HEK293 (cell line): ENCODE measurements at regions not wholly inside any gene's neighbourhood (a gene's known extent, or its start where the extent isn't known, plus 50 kb on each side); places are given as distances from the start of the nearest gene placed in this dataset.

Experiments
- CTCF ChIA-PET: fragments of 350-600 bp; formaldehyde crosslinking; extraction: SDS; loops from one replicate; lab custom pipeline; 2021; ENCODE audit warnings: antibody characterized with exemption; lab: Yijun Ruan, JAX
- POLR2A ChIA-PET: fragments of 300-600 bp; formaldehyde crosslinking; extraction: SDS; loops from one replicate; lab custom pipeline; 2020; ENCODE audit warnings: antibody characterized with exemption, inconsistent platforms; lab: Yijun Ruan, JAX
- H3K27ac ChIP-seq: fragments of 200-500 bp; sonication (Bioruptor generic); 2 replicates; pipeline ENCODE4 v1.5.1; 2014; ENCODE audit warnings: low read depth, low read length, control low read depth, inconsistent platforms; ENCODE audit errors: extremely low read depth
- H3K36me3 ChIP-seq, 2 experiments: fragments of 200-500 bp in 1 of 2; sonication (Bioruptor generic) in 1 of 2; 1 replicate in 1 of 2; 2 replicates in 1 of 2; pipeline ENCODE4 v1.5.1; 2014 to 2017; ENCODE audit warnings: inconsistent platforms in 2 of 2, low read length in 2 of 2; ENCODE audit not compliant: control insufficient read depth in 2 of 2, insufficient read depth in 1 of 2
- H3K4me1 ChIP-seq: fragments of 200-500 bp; sonication (Bioruptor generic); 2 replicates; pipeline ENCODE4 v1.5.1; 2014; ENCODE audit warnings: mild to moderate bottlenecking, low read length, inconsistent platforms; ENCODE audit not compliant: control insufficient read depth, insufficient read depth
- H3K4me3 ChIP-seq: 2 replicates; pipeline ENCODE4 v1.5.1; 2011; ENCODE audit warnings: low read depth, mild to moderate bottlenecking, control low read depth, low read length, moderate library complexity
- H3K9me3 ChIP-seq: fragments of 200-500 bp; sonication (Bioruptor generic); 2 replicates; pipeline ENCODE4 v1.5.1; 2014; ENCODE audit warnings: low read depth, low read length, inconsistent platforms; ENCODE audit not compliant: control insufficient read depth, insufficient read depth
- BCL6B ChIP-seq: fragments of 450-650 bp; formaldehyde crosslinking; IDR thresholded peaks from 2 replicates; pipeline ENCODE4 v1.5.1; 2017; ENCODE audit warnings: missing biosample characterization, missing genetic modification characterization
- CTCF ChIP-seq: fragments of 450-650 bp; formaldehyde crosslinking; IDR thresholded peaks from 2 replicates; pipeline ENCODE4 v1.5.1; 2016; ENCODE audit warnings: missing biosample characterization, missing genetic modification characterization
- EGR2 ChIP-seq: fragments of 450-650 bp; formaldehyde crosslinking; IDR thresholded peaks from 2 replicates; pipeline ENCODE4 v1.5.1; 2016; ENCODE audit warnings: low read depth, missing biosample characterization, missing genetic modification characterization
- GLIS2 ChIP-seq: fragments of 450-650 bp; formaldehyde crosslinking; IDR thresholded peaks from 2 replicates; pipeline ENCODE4 v1.5.1; 2016; ENCODE audit warnings: missing biosample characterization, missing genetic modification characterization
- HOXC10 ChIP-seq: sonication (generic); formaldehyde crosslinking; IDR thresholded peaks from 2 replicates; pipeline ENCODE4 v1.8.1; 2023; ENCODE audit warnings: mild to moderate bottlenecking, missing genetic modification reagents
- HOXD13 ChIP-seq: sonication (generic); formaldehyde crosslinking; IDR thresholded peaks from 2 replicates; pipeline ENCODE4 v1.8.0; 2022; ENCODE audit warnings: missing genetic modification reagents, borderline replicate concordance
- PRDM10 ChIP-seq: fragments of 450-650 bp; formaldehyde crosslinking; IDR thresholded peaks from 2 replicates; pipeline ENCODE4 v1.5.1; 2016; ENCODE audit warnings: missing biosample characterization, missing genetic modification characterization
- SCRT1 ChIP-seq: fragments of 450-650 bp; formaldehyde crosslinking; IDR thresholded peaks from 2 replicates; pipeline ENCODE4 v1.5.1; 2016; ENCODE audit warnings: missing biosample characterization, missing genetic modification characterization, borderline replicate concordance
- SETDB1 ChIP-seq: IDR thresholded peaks from one replicate; pipeline ENCODE4 v1.6.1; 2017; ENCODE audit warnings: mild to moderate bottlenecking, low read length, moderate library complexity, mixed read lengths; ENCODE audit not compliant: insufficient read length
- TRIM28 ChIP-seq: IDR thresholded peaks from 2 replicates; pipeline ENCODE4 v1.6.1; 2011; ENCODE audit warnings: low read length, control low read depth, borderline replicate concordance
- YY1 ChIP-seq: fragments of 450-650 bp; formaldehyde crosslinking; IDR thresholded peaks from 2 replicates; pipeline ENCODE4 v1.5.1; 2018; ENCODE audit warnings: missing biosample characterization, missing genetic modification characterization
- ZBTB8A ChIP-seq: fragments of 450-650 bp; formaldehyde crosslinking; IDR thresholded peaks from 2 replicates; pipeline ENCODE4 v1.5.1; 2016; ENCODE audit warnings: missing biosample characterization, missing genetic modification characterization
- ZNF335 ChIP-seq: fragments of 450-650 bp; formaldehyde crosslinking; conservative IDR thresholded peaks from 2 replicates; pipeline ENCODE4 v1.5.1; 2016; ENCODE audit warnings: missing biosample characterization, missing genetic modification characterization
- ZNF394 ChIP-seq: fragments of 450-650 bp; formaldehyde crosslinking; IDR thresholded peaks from 2 replicates; pipeline ENCODE4 v1.5.1; 2016; ENCODE audit warnings: missing biosample characterization, missing genetic modification characterization, mild to moderate bottlenecking, moderate library complexity, borderline replicate concordance
- ZNF449 ChIP-seq: fragments of 450-650 bp; formaldehyde crosslinking; IDR thresholded peaks from 2 replicates; pipeline ENCODE4 v1.5.1; 2017; ENCODE audit warnings: missing biosample characterization, mild to moderate bottlenecking, missing genetic modification characterization, moderate library complexity
- ZNF530 ChIP-seq: fragments of 450-650 bp; formaldehyde crosslinking; IDR thresholded peaks from 2 replicates; pipeline ENCODE4 v1.5.1; 2016; ENCODE audit warnings: low read depth, missing biosample characterization, missing genetic modification characterization
- ZNF544 ChIP-seq: fragments of 450-650 bp; formaldehyde crosslinking; IDR thresholded peaks from 2 replicates; pipeline ENCODE4 v1.5.0; 2017; ENCODE audit warnings: missing biosample characterization, missing genetic modification characterization
- ZNF571 ChIP-seq: fragments of 450-650 bp; formaldehyde crosslinking; IDR thresholded peaks from 2 replicates; pipeline ENCODE4 v1.5.0; 2017; ENCODE audit warnings: missing biosample characterization, missing genetic modification characterization
- ZNF596 ChIP-seq: fragments of 450-650 bp; IDR thresholded peaks from 2 replicates; pipeline ENCODE4 v1.5.0; 2018; ENCODE audit warnings: missing biosample characterization, mild to moderate bottlenecking, missing genetic modification characterization, moderate library complexity
- ZNF621 ChIP-seq: fragments of 450-650 bp; formaldehyde crosslinking; IDR thresholded peaks from 2 replicates; pipeline ENCODE4 v1.5.1; 2017; ENCODE audit warnings: missing biosample characterization, missing genetic modification characterization
- ZNF654 ChIP-seq: fragments of 450-650 bp; formaldehyde crosslinking; IDR thresholded peaks from 2 replicates; pipeline ENCODE4 v1.5.1; 2016; ENCODE audit warnings: low read depth, missing biosample characterization, missing genetic modification characterization
- ZNF658 ChIP-seq: fragments of 450-650 bp; formaldehyde crosslinking; IDR thresholded peaks from 2 replicates; pipeline ENCODE4; 2016; ENCODE audit warnings: missing biosample characterization, missing genetic modification characterization
- ZNF670 ChIP-seq: fragments of 450-650 bp; formaldehyde crosslinking; IDR thresholded peaks from 2 replicates; pipeline ENCODE4 v1.5.1; 2016; ENCODE audit warnings: missing biosample characterization, missing genetic modification characterization, low read depth
- TF ChIP-seq, protein P1 (sequence below): fragments of 450-650 bp; formaldehyde crosslinking; IDR thresholded peaks from 2 replicates; pipeline ENCODE4 v1.5.1; 2016; ENCODE audit warnings: missing biosample characterization, missing genetic modification characterization

GRCh38 chr18:75480487-75480886 lies 53.0 kb upstream of the SMIM21 start (continued):
- TF ChIP-seq ZNF596, result no peak
- TF ChIP-seq, protein P1, sequence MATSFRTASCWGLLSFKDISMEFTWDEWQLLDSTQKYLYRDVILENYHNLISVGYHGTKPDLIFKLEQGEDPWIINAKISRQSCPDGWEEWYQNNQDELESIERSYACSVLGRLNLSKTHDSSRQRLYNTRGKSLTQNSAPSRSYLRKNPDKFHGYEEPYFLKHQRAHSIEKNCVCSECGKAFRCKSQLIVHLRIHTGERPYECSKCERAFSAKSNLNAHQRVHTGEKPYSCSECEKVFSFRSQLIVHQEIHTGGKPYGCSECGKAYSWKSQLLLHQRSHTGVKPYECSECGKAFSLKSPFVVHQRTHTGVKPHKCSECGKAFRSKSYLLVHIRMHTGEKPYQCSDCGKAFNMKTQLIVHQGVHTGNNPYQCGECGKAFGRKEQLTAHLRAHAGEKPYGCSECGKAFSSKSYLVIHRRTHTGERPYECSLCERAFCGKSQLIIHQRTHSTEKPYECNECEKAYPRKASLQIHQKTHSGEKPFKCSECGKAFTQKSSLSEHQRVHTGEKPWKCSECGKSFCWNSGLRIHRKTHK (tag by site-specific recombination), result no peak
- TF ChIP-seq YY1, result no peak

DNA sequence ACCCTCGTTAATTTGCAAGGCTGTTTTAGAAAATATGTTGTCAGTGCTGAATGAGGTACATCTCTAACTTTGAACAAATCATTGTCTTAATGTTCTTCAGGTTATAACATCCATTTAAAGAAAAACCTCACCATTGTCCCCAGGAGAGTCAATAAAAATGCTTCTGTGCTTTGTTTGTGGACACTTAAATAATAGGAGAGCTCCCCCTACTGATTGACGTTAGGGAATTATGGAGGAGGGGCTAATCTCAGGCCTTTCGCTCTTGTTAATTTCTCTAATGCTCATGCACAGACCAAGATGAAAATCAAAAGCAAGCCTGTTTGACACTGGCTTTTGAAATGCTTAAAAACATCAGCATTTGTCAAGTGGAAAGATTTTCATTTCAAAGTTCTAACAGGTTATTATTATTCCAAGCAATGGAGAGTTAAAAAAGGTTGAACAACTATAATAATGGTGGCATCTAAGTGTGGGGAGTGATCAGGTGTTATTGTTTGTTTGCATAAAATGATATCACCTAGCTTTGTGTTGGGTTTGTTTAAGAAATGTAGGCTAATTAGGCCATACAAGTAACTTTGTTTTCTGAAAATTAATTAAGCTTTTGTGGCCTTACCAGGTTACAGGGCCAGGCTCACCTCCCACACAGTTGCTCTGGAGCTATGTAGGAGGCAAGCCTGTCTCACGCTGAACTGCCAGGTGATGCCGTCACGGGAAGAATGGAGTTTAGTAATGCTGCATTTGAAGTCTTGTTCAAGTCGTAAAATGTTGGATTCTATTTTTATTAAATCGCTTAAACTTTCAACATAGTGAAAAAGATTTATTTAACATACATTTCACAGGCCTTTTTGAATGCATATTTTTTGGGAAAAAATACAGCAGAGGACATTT lies 51.7 kb upstream of the SMIM21 start:
- H3K9me3 ChIP-seq, result no peaks in the 10 kb centered on the region; the same call in 1 of the 2 replicates
- CTCF ChIA-PET, result interaction anchor here (0.6 to 2.0 kb wide), 23 partner anchors 8 to 827 kb away, joined by 3 to 11 read pairs (median 3); no protein-coding TSS in a partner anchor
- H3K4me3 ChIP-seq, result no peak overlapping the region
- POLR2A ChIA-PET, result no interaction called here
- no peaks in the 10 kb centered on the region for H3K36me3 ChIP-seq
- H3K4me1 ChIP-seq, result no peaks in the 10 kb centered on the region
- no peak overlapping the region for H3K27ac ChIP-seq
- TF ChIP-seq ZNF654 (tag by site-specific recombination), result peak; percentile 68
- TF ChIP-seq PRDM10 (tag by site-specific recombination), result no peak
- TF ChIP-seq ZBTB8A (tag by site-specific recombination), result no peak
- TF ChIP-seq BCL6B (tag by site-specific recombination), result no peak
- TF ChIP-seq ZNF621 (tag by site-specific recombination), result no peak
- TF ChIP-seq EGR2 (tag by site-specific recombination), result no peak
- TF ChIP-seq ZNF571, result no peak
- TF ChIP-seq ZNF544 (tag by site-specific recombination), result no peak
- no peak for TF ChIP-seq SETDB1
- TF ChIP-seq HOXC10, result no peak
- no peak for TF ChIP-seq ZNF449 (tag by site-specific recombination)
- TF ChIP-seq ZNF670 (tag by site-specific recombination), result no peak
- TF ChIP-seq TRIM28, result no peak
- no peak for TF ChIP-seq CTCF
- TF ChIP-seq HOXD13, result no peak
- no peak for TF ChIP-seq ZNF530 (tag by site-specific recombination)
- TF ChIP-seq, protein P1 (tag by site-specific recombination), result no peak
- TF ChIP-seq GLIS2, result no peak
- TF ChIP-seq ZNF596, result no peak
- no peak for TF ChIP-seq ZNF658 (tag by site-specific recombination)
- TF ChIP-seq ZNF335 (tag by site-specific recombination), result no peak
- no peak for TF ChIP-seq SCRT1 (tag by site-specific recombination)
- no peak for TF ChIP-seq ZNF394 (tag by site-specific recombination)
